Activated T-helper 9 cell treated with anti-CD3 and anti-CD28 coated beads, Interleukin-2, amount 50 U/mL, for 16 hours (primary cell): ENCODE measurements at regions not wholly inside any gene's neighbourhood (a gene's known extent, or its start where the extent isn't known, plus 50 kb on each side); places are given as distances from the start of the nearest gene placed in this dataset.

Experiments used
- DNase-seq: peaks from one replicate; pipeline ENCODE4 v3.0.0-alpha.2; 2020; ENCODE audit warnings: low read depth

DNA sequence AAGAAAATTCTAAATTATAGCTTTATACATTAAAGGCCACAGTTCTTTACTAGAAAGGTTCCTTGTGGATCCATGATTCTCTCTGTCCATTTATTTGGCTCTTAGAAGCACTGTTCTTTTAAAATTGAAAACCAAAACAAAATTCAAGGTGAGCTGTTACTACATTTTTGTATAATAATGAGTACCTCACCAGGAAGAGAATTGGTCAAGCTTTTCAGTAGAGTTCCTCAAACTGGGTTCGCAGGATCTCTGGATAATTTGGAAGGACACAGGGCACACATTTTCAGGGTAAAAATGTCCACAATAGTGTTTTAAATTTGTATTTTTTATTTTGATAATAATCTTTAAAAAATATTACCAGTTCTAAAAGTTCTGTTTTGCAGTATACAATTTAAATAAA, 93.0 kb downstream of the PPP1R3A start:
- no peak for DNase-seq

DNA sequence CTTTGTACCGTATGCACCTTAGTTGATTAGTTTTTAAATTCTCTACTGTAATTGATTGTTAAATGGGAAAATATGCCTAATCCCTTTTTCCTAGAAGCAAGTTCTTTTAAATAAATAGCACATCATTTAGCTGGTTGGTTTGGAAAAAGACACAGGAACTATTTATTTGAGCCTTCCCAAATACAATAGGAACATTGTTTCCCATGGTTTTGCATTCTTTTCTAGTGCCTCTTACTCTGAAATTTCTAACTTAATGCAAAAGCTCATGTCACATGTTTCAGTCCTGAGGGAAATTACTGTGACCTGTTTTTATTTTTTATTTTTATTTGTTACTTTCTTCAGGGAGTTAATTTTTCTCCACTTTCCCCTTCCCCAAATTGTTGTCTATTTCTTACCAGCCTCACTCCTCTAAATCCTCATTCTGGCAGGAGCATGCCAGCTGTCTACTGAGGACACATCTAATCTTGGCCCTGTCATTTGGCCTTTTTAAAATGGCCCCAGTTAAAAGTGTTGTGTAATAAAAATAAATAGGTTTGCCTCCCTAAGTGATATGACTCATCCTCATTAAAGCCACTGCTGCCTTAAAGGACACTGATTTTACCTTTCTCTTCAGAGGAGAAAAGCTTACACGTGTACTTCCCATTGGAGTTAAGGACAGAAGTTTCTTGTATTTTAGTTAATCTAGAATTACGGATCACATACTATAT, 94.5 kb downstream of the PPP1R3A start:
- DNase-seq = no peak

DNA sequence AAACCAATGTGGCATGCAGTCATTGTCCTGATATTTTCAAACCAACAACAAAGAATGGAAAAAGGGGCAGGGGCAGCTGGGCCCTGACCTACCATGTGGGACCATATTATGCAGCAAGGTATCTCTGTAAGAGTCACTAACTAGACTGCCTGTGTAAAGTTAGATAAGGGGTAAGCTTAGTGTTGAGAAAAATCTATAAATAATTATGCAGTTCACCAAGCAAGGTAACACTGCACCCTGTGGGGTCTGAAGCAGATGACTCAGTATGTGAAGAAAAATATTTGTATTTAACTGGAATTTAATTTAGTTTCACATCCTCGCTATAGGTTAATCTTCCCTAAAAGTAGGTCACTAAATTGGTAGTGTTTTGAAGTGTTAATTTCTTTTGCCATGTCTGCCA, 99.3 kb downstream of the PPP1R3A start:
- no peak for DNase-seq

DNA sequence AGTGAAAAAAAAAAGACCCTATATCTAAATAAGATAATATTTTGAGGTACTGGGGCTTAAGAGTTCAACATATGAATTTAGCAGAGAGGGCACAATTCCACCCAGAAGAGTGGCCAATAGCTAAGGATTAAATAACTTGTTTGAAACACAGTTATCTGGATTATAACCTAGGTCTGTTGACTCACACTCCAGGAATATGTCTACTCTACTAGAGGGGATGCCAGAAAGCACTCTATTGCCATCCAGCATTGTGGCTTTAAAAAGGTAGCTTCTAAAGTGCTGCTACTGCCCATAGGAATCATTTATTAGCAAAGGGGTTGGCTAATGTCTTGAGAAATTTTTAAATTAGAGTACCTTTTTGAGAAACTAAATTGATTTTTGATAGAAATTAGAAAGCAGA, 102.2 kb downstream of the PPP1R3A start:
- DNase-seq = no peak

DNA sequence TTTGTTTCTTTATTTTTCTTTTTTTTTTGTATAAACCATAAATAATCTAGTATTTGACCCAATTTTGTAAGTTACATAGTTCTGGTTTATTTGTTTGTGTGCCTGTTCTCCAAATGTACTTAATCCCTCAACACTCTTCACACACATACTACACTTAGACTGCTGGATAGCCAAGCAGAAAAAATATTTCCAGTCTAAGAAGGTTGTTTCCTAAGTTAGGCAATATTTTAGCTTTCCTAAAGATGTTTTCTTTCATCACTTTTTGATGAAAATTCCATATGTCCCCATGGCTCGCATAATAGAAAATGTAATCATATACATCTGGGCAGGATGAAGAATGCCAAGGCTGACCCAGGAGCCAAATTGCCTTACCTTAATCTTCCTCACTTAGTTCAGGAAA, 105.3 kb downstream of the PPP1R3A start:
- no peak for DNase-seq

DNA sequence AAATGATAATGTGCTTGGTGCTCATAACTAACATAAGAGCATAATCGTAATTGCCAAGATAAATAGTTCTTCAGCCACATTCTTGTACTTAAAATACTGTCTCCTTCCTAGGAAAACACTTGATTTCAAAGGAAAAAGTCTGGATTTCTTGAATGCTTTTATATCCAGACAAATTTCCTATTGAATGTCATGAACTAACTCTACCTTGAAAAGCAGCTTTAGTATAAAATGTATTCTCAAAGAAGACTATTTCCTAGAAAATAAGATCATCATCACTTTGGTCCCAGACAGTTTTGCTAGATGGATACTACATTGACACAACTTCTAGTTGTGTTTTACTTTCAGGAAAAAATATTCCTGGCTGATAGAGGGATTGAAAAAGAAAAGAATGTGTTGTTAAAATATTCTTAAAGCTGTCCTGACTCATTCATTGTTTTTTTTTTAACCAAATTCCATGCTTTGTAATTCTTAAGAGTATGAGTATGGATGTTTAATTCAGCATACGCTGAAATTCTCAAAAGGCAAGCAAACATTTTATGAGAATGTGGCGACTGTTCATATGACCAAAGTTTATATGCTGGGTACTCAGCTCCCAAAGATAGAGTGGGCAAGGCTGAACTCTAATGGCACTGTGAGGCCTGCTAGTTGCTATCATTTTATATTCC, 106.1 kb downstream of the PPP1R3A start:
- no peak for DNase-seq

DNA sequence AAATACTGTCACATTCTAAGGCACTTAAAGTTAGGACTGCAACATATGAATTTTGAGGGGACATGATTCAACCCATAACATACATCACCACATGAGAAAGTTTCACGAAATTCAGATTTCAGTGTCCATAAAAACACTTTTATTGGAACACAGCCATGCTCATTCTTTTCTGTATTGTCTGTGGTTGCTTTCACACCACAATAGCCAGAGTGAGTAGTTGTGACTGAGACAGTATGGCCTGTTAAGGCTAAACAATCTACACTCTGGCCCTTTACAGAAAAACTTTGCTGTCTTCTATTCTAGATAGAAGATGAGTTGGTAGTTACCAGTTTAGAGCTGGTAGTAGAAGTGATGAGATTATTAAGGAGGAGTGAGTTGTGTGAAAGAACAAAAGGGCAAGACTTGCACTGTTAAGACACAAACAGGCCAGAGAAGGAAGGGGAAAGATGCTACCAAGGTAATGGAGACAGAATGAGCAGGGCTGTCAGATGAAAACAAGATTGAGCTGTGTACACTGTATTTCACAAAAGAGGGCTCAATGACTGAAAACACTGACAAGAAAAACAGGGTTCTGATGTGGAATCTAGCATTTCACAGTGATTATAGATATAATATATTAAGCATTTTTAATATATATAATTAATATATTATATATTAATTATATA, 108.6 kb downstream of the PPP1R3A start:
- no peak for DNase-seq

DNA sequence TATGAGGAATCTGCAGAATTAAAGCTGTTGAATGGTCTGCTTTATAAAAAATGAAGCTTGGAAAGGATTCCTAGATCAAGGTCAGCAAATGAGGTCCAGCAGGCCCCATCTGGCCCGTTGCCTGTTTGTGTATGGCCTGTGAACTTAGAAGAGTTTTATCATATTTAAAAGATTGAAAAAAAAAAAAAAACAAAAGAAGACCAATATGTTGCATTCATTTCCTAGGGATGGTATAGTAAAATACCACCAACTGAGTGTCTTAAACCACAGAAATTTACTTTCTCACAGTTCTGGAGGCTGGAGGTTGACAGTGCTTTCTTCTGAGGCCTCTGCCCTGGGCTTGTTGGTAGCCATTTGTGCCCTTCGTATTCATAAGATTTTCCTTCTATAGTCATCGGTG, 109.2 kb downstream of the PPP1R3A start:
- DNase-seq = no peak

DNA sequence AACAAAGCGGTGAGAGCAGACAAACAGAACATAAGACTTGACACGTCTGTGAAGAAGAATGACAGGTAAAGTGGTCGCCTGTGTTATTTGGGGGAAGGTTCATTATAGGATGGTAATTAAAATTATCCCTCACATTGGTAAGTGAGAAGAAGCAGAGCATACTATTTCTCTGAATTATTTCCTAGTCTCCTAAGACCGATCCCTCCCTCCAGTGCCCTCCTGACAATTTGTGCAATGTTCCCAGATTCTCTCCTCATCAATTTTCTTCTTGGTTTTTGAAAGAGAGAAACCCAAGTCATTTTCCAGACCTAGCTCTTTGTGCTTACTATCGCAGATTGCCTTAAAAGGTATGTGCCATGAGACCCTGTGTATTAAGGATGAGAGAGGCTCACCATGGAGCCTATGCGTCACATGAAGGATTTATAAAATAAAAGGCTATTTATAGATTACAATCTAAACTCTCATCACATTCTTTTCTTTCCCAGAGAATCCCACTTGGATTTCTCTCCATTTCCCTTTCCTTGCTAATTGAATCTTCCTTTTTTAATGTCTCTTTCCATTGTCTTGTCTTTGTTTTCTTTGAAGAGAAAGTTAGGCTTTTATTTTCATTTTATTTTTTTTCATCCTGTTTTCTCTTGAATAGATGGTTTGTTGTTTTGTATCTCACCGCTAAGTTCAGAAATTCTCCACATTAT, 112.0 kb downstream of the PPP1R3A start:
- no peak for DNase-seq

DNA sequence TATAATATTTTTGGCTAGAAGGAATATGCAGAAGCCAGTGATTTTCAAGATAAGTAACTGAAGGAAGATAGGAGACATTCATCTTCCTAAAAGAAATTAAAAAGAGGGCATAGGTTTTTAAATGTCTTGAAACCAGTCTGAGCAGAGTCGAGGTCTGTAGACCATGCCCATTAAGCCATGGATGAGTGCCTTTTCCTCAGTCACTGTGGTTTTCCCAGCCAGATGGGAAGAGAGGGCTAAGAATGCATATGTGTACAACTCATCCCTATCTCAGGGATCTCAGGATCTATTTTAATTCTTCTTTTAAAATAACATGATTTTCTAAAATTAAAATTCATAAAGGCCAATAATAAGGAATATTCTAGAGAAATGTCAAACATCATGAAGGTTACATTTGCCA, 112.8 kb downstream of the PPP1R3A start:
- DNase-seq = no peak

DNA sequence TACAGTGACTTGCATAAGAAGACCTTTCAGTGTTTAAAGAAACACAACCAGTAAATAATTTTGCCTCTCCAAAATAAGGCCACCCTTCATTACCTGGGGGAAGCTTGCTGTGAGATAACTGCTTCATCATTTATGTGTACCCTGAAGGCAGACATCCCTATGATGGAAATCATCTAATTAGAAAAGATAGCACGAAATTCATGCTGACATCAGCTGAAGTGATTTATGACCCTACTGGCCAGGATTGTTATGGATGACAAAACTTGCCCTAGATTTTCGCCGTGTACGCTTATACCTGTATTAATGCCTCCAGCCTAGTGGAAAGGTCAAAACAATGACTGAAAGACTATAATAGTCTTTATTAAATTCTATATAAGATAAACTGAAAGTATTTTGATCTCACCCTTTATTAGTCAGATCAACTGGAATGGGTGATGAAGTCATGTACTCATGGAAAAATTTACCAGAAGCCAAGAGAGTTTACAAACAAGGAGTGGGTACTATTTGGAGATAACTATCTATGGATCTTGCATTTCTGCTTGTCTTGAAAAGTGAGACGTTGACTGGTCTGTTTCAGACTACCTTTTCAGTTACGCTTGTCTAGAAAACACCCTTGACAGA, 114.2 kb downstream of the PPP1R3A start:
- no peak for DNase-seq

DNA sequence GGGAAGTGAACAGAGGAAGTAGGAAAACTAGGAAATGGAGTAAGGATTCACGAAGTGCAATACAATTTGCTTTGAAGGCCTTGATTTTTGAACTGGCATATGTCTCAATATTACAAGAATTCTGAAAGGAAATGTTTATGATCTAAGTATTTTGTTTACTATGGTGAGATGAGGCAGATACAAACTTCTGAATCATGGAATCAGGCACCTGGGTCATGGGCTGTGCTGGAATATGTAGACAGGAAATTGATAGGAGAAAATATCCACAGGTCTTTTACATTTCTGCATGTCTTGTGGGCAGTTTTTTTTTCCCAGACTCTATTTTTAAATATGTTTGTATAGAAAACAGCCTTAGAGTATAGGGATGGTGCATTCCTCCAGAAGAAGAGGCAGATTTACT, 117.1 kb downstream of the PPP1R3A start:
- no peak for DNase-seq

DNA sequence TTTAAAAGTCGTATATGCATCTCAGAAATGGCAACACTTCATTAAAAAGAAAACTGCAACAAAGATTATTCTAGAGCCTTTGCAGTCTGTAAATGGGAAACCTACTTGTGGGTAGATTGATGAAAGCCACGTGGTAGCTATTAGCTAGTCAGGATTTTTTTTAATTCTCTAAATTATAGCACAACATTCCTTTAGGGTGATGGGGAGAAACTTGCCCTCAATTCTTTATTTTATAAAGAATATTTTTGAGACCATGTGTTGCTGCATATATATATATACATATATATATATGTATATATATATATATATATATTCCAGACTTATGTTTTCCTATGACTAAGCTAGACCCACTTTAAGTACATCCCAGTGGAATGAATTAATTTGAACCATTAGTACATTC, 118.0 kb downstream of the PPP1R3A start:
- DNase-seq = no peak

DNA sequence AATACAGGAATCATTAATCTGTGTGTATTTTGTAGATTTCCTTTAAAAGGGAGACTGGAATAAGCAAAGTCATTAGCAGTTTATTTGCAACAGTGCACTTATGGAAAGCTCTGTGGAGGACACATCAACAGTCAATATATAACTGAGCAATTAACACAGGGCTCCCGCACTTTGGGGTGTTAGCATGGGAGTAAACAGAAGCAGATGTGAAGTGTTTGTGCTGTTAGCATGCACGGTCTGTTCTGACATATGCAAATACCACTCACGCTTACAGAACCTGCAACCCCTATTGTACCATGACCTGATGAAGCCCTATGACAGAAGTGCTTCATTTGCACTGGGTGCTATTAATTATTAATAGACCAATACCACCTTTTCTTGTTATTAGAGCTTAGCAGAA, 118.9 kb downstream of the PPP1R3A start:
- DNase-seq = no peak

DNA sequence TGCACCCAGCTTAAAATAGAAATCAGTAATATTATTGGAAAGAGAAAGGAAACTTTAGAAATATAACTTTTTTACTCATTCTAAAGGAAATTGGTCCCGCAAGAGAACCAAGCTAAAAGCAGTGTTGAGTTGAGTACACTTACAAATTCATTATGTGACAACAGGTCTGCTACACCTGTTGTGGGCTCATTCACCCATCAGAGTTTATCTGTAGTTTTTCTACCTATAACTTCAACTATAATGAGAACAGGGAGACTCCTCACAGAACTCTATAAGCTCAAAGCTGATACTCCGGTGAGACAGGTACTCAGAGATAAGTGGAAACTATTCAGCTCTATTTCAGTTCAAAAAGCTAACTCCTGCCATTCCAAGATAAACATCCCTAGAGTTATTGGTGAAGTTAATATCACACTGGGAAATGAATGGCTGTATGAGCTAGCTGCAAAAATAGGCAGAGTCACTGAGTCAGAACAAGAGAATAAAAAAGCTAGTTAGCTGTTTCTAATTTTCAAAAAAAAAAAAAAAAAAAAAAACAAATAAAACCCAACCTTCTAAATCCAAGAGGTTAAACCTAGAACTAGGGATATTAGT, 121.3 kb downstream of the PPP1R3A start:
- DNase-seq = no peak

DNA sequence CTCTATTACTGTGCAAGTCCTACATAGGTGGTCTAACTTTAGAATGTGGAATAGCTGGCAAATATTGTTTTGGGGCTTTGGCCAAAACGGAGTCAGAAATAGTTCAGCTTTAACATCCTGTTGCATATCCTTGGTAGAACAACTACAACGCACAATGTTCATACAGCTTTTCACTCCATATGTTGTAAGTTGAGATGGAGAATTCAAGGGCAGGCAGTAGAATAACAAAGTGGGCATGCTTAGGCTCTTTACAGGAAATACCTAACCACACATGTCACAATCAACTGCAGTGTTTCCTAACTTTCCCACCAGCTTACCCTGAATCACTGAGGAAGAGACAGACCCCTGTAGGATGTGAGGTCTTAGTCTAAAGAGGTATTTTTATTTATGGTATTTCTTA, 122.3 kb downstream of the PPP1R3A start:
- no peak for DNase-seq

DNA sequence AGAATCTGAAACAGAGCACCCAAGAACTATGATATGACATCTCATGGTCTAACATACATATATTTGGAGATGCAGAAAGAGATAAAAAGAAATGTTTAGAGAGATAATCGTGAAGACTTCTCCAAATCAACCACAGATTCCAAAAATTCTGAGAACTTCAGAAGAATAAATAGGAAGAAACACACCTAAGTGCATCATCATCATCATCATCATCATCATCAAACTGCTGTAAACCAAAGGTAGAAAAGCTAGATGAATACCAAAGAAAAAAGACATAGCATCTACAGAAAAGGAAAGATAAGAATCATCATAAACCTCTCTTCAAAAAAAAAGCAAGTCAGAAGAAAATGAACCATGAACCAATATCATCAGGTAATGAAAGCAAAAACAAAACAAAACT, 124.2 kb downstream of the PPP1R3A start:
- no peak for DNase-seq

DNA sequence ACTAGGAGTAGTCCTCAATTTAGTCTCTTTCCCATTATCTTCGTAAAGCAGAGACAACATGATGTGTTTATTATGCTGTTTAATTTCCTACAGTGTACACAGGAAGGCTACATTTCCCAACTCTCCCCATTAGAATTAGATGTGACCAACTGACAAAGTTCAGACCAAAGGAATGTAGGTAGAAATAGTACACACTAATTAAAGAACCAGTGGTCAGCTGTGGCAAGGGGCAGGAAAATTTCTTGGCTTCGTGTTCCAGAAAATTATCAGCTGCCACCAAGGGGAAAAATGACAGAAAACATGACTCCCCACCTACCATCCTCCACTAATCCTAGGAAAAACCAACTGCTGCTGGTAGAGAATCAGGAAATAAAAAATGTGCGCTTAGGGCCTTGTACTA, 125.6 kb downstream of the PPP1R3A start:
- DNase-seq = no peak

DNA sequence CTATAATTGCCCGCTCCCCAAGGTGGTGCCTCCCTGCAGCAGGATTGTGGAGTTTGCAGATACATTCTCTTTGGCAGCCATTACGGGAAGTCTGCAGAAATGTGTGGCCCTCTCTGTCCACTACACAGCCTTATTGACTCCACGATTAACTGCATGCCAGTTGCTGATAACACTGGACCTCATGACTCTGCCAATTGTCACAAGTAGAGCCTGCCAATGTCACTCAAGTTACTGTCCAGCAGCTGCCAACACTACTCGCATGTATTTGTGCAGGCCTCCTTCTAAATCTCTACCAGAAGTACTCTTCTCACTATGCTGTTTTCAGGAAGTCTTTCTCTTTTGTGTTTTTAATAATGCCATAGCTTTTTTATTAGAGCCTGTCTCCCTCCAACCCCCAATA, 128.8 kb downstream of the PPP1R3A start:
- DNase-seq = no peak

DNA sequence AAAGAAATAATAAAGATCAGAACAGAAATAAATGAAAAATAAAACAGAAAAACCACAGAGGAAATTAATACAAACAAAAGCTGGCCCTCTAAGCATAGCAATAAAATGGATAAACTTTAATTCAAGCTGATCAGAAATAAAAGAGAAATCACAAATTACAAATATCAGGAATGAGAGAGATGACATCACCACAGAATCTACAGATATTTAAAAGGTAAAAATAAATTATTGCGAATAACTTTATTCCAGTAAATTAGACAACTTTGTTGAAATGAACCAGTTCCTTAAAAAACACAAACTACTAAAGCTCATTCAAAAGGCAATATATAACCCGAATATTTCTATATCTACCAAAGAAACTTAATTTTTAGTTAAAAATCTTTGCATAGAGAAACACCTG, 131.7 kb downstream of the PPP1R3A start:
- no peak for DNase-seq

DNA sequence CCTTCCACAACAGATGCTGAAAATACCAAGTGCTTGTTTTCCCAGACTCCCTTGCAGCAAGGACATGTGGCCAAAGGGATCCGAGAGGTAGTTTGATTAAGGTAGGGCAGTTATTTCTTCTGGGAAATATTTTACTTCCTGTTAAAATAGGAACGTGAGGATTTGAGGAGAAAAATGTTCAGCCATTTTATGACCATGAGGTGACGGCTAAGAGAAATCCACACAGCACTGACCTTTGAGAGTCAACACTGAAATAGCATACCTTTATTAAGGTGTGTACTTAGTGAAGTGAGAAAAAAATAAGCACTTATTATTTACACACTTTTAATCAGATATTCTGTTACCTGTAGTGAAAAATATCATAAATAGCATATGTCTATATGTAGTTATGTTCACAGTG, 133.9 kb downstream of the PPP1R3A start:
- DNase-seq = no peak

DNA sequence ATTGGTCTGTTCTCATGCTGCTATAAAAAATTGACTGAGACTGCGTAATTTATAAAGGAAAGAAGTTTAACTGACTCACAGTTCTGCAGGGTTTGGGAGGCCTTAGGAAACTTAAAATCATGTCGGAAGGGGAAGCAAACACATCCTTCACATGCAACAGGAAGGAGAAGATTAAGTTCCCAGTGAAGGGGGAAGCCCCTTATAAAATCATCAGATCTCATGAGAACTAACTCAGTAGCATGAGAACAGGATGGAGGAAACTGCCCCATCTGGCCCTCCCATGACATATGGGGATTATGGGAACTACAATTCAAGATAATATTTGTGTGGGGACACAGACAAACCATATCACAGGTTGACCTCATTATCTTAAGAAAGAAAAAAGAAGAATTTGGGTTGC, 134.5 kb downstream of the PPP1R3A start:
- no peak for DNase-seq
